Cardiac muscle cell (in vitro differentiated cells and primary cell): ENCODE measurements at regions not wholly inside any gene's neighbourhood (a gene's known extent, or its start where the extent isn't known, plus 50 kb on each side); places are given as distances from the start of the nearest gene placed in this dataset.

Experiments
- DNase-seq, 2 donors: peaks; one replicate each; pipeline versions ENCODE4 v3.0.0 to v3.0.0-alpha.2; 2010 to 2017; ENCODE audit warnings: low read depth in 1 of 2, low spot score in 1 of 2
- H3K27ac ChIP-seq: fragments of 200-600 bp; sonication (generic); 2 replicates; pipeline ENCODE4 v1.5.1; 2016
- H3K27me3 ChIP-seq: fragments of 200-600 bp; sonication (generic); 2 replicates; pipeline ENCODE4 v1.6.0; 2016; ENCODE audit warnings: control low read depth
- H3K36me3 ChIP-seq: fragments of 200-600 bp; sonication (generic); 2 replicates; pipeline ENCODE4 v1.5.1; 2016; ENCODE audit warnings: control low read depth
- H3K4me1 ChIP-seq: fragments of 200-600 bp; sonication (generic); 2 replicates; pipeline ENCODE4 v1.8.1; 2017; ENCODE audit warnings: low read depth, mild to moderate bottlenecking, mixed run types
- H3K4me3 ChIP-seq: fragments of 200-600 bp; sonication (generic); 2 replicates; pipeline ENCODE4 v1.5.1; 2016; ENCODE audit warnings: mild to moderate bottlenecking
- H3K9me3 ChIP-seq: fragments of 200-600 bp; sonication (generic); 2 replicates; pipeline ENCODE4 v1.5.1; 2017; ENCODE audit warnings: low read depth, mild to moderate bottlenecking, control low read depth
- CTCF ChIP-seq: IDR thresholded peaks from 2 replicates; pipeline ENCODE4 v1.5.1; 2012; ENCODE audit warnings: low read depth, mild to moderate bottlenecking, low read length

- Histone ChIP-seq H3K9me3 (no peaks in the 10 kb centered on the region), H3K36me3 (no peaks in the 10 kb centered on the region), H3K4me3 (no peak overlapping the region), H3K27me3 (no peaks in the 10 kb centered on the region), H3K27ac (peak overlapping the region; percentile 11), H3K4me1 (no peaks in the 10 kb centered on the region)
- DNase-seq, result no peak
- TF ChIP-seq CTCF, result no peak
These were observed 592.7 kb downstream of the XIRP2 start for GRCh38 chr2:167480986-167481309.

GRCh38 chr2:167480232-167480985 lies 592.1 kb downstream of the XIRP2 start:
- DNase-seq, result no peak
- TF ChIP-seq CTCF, result no peak
- Histone ChIP-seq H3K9me3 (no peaks in the 10 kb centered on the region), H3K27ac (peak overlapping the region; percentile 11), H3K4me3 (no peak overlapping the region), H3K27me3 (no peaks in the 10 kb centered on the region), H3K4me1 (no peaks in the 10 kb centered on the region), H3K36me3 (no peaks in the 10 kb centered on the region)

- TF ChIP-seq CTCF, result no peak
- H3K27ac ChIP-seq, result no peak overlapping the region
- H3K9me3 ChIP-seq, result no peaks in the 10 kb centered on the region
- no peaks in the 10 kb centered on the region for H3K27me3 ChIP-seq
- H3K36me3 ChIP-seq, result no peaks in the 10 kb centered on the region
- H3K4me1 ChIP-seq, result no peaks in the 10 kb centered on the region
- DNase-seq, result no peak
- H3K4me3 ChIP-seq, result no peak overlapping the region
These were observed 589.9 kb downstream of the XIRP2 start for GRCh38 chr2:167478196-167478595.

- TF ChIP-seq CTCF, result no peak
- no peak overlapping the region for H3K27ac ChIP-seq
- peaks cover 4% of the 10 kb centered on the region for H3K4me1 ChIP-seq
- no peak overlapping the region for H3K4me3 ChIP-seq
- no peaks in the 10 kb centered on the region for H3K9me3 ChIP-seq
- DNase-seq, result no peak
- no peaks in the 10 kb centered on the region for H3K36me3 ChIP-seq
- H3K27me3 ChIP-seq, result no peaks in the 10 kb centered on the region
These were observed 587.5 kb downstream of the XIRP2 start for GRCh38 chr2:167475791-167476190.

GRCh38 chr2:167471734-167472133 lies 583.5 kb downstream of the XIRP2 start:
- no peaks in the 10 kb centered on the region for H3K27me3 ChIP-seq
- no peak for DNase-seq
- H3K36me3 ChIP-seq, result no peaks in the 10 kb centered on the region
- TF ChIP-seq CTCF, result no peak
- H3K4me3 ChIP-seq, result no peak overlapping the region
- H3K4me1 ChIP-seq, result peaks cover 9% of the 10 kb centered on the region
- no peak overlapping the region for H3K27ac ChIP-seq
- no peaks in the 10 kb centered on the region for H3K9me3 ChIP-seq
